GM10266 (cell line): ENCODE measurements at regions not wholly inside any gene's neighbourhood (a gene's known extent, or its start where the extent isn't known, plus 50 kb on each side); places are given as distances from the start of the nearest gene placed in this dataset.

Source experiments
- DNase-seq: peaks from one replicate; pipeline ENCODE4 v3.0.0; 2012; ENCODE audit errors: extremely low spot score
- CTCF ChIP-seq: IDR thresholded peaks from 2 replicates; pipeline ENCODE4 v1.5.1; 2012; ENCODE audit warnings: mild to moderate bottlenecking, low read depth; ENCODE audit not compliant: control insufficient read depth, insufficient read depth; ENCODE audit errors: missing control alignments

- DNase-seq, result no peak
- TF ChIP-seq CTCF, result no peak
These were observed 503.0 kb downstream of the NTRK3 start for GRCh38 chr15:87753539-87753938.

- no peak for DNase-seq
These were observed 504.1 kb downstream of the NTRK3 start for GRCh38 chr15:87752250-87752951.

GRCh38 chr15:87748483-87748882, 508.1 kb downstream of the NTRK3 start:
- DNase-seq, result no peak
- no peak for TF ChIP-seq CTCF

More at GRCh38 chr15:87752250-87752951, 504.1 kb downstream of the NTRK3 start:
- TF ChIP-seq CTCF, result no peak

DNA sequence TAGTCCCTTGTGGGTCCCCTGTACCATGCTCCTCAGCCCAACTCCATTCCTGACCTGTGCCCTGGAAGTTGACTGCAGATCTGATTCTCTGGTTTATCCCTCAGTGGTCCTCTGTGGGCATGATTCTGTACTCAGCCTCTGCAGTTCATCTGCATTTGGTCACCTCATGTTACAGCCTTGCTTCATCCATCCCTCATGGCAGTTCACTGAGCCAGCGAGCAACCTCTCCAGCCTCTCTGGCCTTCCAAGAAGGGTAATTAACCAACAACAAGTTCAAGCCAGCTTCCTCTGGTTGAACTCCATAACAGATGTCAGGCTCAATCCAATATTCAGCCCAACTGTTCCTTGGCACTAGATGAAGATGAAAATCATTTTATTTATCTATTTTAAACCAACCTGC, 509.5 kb downstream of the NTRK3 start:
- no peak for TF ChIP-seq CTCF
- DNase-seq, result no peak

DNA sequence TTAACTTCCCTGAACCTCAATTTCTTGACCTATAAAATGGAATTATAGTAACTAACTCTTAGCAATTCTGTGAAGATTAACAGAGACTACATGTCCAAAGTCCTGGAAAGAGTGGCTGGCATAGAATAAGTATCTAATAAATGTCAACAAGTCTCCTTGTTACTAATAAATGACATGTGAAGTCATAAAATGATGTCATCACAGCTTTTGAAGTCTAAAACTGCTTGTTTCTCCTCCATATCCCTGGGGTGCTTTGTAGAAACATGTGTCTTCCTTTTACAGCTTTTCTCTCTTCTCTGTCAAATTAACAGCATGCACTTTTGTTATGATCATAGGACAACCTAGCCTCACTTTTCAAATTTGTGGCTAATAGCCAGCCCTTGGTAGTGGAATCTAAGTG, 510.2 kb downstream of the NTRK3 start:
- TF ChIP-seq CTCF, result no peak
- no peak for DNase-seq

DNA sequence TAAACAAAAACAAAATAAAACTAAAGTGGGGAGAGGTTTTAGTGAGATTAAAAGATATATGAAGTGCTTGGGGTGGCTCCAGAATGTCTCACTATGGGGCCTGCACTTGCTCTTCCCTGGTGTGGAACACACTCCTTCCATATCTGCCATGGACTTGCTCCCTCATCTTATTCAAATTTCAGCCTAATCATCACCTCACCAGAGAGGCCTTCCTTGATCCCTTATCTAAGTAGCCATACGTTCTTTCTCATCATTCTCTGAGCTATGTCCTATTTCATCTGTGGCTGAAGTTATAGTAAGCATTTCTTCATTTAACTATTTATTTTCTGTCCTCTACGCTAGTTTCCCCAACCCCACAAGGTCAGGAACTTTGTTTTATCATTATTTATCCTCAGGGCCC, 511.7 kb downstream of the NTRK3 start:
- DNase-seq, result no peak
- TF ChIP-seq CTCF, result no peak

DNA sequence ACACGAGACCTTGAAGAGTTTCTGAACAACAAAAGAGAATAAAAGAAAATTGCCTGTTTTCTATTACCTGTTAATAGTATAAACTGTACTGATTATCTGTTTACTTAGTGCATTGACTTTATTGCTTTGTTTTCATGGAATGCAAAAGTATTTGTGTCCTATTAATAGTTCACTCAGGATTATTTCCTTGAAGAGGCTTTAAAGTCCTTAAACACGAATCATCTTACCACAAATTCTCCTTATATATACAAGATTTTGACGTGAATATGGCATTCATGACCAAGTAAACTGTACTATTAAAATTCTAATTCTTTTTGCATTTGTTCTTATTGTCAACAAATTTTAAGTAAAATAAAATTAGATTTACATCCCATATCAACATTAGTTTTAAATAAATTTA, 513.0 kb downstream of the NTRK3 start:
- DNase-seq, result no peak
- no peak for TF ChIP-seq CTCF
